Liver (tissue), 7 donors: ENCODE measurements at regions not wholly inside any gene's neighbourhood (a gene's known extent, or its start where the extent isn't known, plus 50 kb on each side); places are given as distances from the start of the nearest gene placed in this dataset.

Experiments used
- DNase-seq: peaks from one replicate; pipeline ENCODE4 v3.0.0-alpha.2; 2017; ENCODE audit warnings: low spot score
- H3K27ac ChIP-seq, 2 donors: one replicate each; pipeline ENCODE4 v1.7.0; 2013; ENCODE audit warnings: inconsistent platforms in 2 of 2, low read length in 2 of 2, control low read depth in 1 of 2, low read depth in 1 of 2, mild to moderate bottlenecking in 1 of 2
- H3K27me3 ChIP-seq, 4 donors: one replicate each; pipeline versions ENCODE4 v1.6.1 to v1.7.0; 2013; ENCODE audit warnings: low read length in 3 of 4, inconsistent platforms in 1 of 4, mild to moderate bottlenecking in 1 of 4, moderate library complexity in 1 of 4; ENCODE audit not compliant: control insufficient read depth in 4 of 4, insufficient read depth in 4 of 4
- H3K36me3 ChIP-seq, 4 donors: one replicate each; pipeline versions ENCODE4 v1.6.1 to v1.7.0; 2013; ENCODE audit warnings: low read length in 3 of 4, mild to moderate bottlenecking in 3 of 4, low read depth in 1 of 4, moderate library complexity in 1 of 4; ENCODE audit not compliant: control insufficient read depth in 4 of 4, insufficient read depth in 3 of 4
- H3K4me1 ChIP-seq, 4 donors: one replicate each; pipeline versions ENCODE4 v1.6.1 to v1.7.0; 2013; ENCODE audit warnings: low read length in 3 of 4, mild to moderate bottlenecking in 3 of 4, moderate library complexity in 1 of 4; ENCODE audit not compliant: control insufficient read depth in 4 of 4, insufficient read depth in 4 of 4
- H3K4me3 ChIP-seq, 3 donors: one replicate each; pipeline versions ENCODE4 v1.6.1 to v1.7.0; 2013; ENCODE audit warnings: low read length in 3 of 3, control low read depth in 1 of 3, low read depth in 1 of 3, mild to moderate bottlenecking in 1 of 3
- H3K9ac ChIP-seq, 2 donors: one replicate each; pipeline ENCODE4 v1.7.0; 2013; ENCODE audit warnings: low read length in 2 of 2, mild to moderate bottlenecking in 2 of 2, moderate library complexity in 2 of 2, control low read depth in 1 of 2, low read depth in 1 of 2
- H3K9me3 ChIP-seq, 4 donors: one replicate each; pipeline versions ENCODE4 v1.6.1 to v1.7.0; 2013; ENCODE audit warnings: low read length in 3 of 4; ENCODE audit not compliant: control insufficient read depth in 4 of 4
- EGR1 ChIP-seq, 2 donors: IDR thresholded peaks; 2 replicates each; pipeline ENCODE4 v1.6.1; 2016 to 2018; ENCODE audit warnings: antibody characterized with exemption in 2 of 2, low read depth in 2 of 2
- FOXA2 ChIP-seq: IDR thresholded peaks from 2 replicates; pipeline ENCODE4 v1.6.1; 2016; ENCODE audit warnings: antibody characterized with exemption
- GABPA ChIP-seq, 2 donors: IDR thresholded peaks in 1 of 2; conservative IDR thresholded peaks in 1 of 2; 2 replicates each; pipeline ENCODE4 v1.6.1; 2016; ENCODE audit warnings: antibody characterized with exemption in 2 of 2, mild to moderate bottlenecking in 1 of 2, moderate library complexity in 1 of 2
- HNF4A ChIP-seq, 2 donors: conservative IDR thresholded peaks; 2 replicates each; pipeline ENCODE4 v1.6.1; 2016; ENCODE audit warnings: antibody characterized with exemption in 2 of 2, mild to moderate bottlenecking in 2 of 2
- JUND ChIP-seq, 2 donors: IDR thresholded peaks; 2 replicates each; pipeline ENCODE4 v1.6.1; 2016; ENCODE audit warnings: antibody characterized with exemption in 2 of 2
- NR2F2 ChIP-seq: IDR thresholded peaks from 2 replicates; pipeline ENCODE4 v1.6.1; 2016; ENCODE audit warnings: antibody characterized with exemption
- REST ChIP-seq: IDR thresholded peaks from 2 replicates; pipeline ENCODE4 v1.6.1; 2016; ENCODE audit warnings: antibody characterized with exemption, mild to moderate bottlenecking
- RXRA ChIP-seq, 2 donors: IDR thresholded peaks; 2 replicates each; pipeline ENCODE4 v1.6.1; 2017 to 2018; ENCODE audit warnings: antibody characterized with exemption in 2 of 2, mild to moderate bottlenecking in 1 of 2
- SP1 ChIP-seq: IDR thresholded peaks from 2 replicates; pipeline ENCODE4 v1.6.1; 2018; ENCODE audit warnings: antibody characterized with exemption, mild to moderate bottlenecking
- YY1 ChIP-seq: IDR thresholded peaks from 2 replicates; pipeline ENCODE4 v1.6.1; 2016; ENCODE audit warnings: antibody characterized with exemption, mild to moderate bottlenecking
- ZBTB33 ChIP-seq: IDR thresholded peaks from 2 replicates; pipeline ENCODE4 v1.6.1; 2016; ENCODE audit warnings: antibody characterized with exemption
- WGBS: extraction: QIAGEN DNeasy Blood & Tissue Kit; methylation state at CpG from one replicate; pipeline ENCODE4 v1.1.7; 2013; 5-methylcytosine and 5-hydroxymethylcytosine counted together
- TF ChIP-seq, protein P1 (sequence below): IDR thresholded peaks from 2 replicates; pipeline ENCODE4 v1.6.1; 2016; ENCODE audit warnings: antibody characterized with exemption
- TF ChIP-seq, protein P2 (sequence below): IDR thresholded peaks from 2 replicates; pipeline ENCODE4 v1.6.1; 2016; ENCODE audit warnings: antibody characterized with exemption
- donor health status: healthy.
- donor health status: healthy.
- donor health status: healthy.
- donor health status: healthy.

- no peak overlapping the region for H3K9ac ChIP-seq
- DNase-seq = no peak
- no peaks in the 10 kb centered on the region for H3K27me3 ChIP-seq
- no peaks in the 10 kb centered on the region for H3K9me3 ChIP-seq
- H3K4me3 ChIP-seq = no peak overlapping the region
- peaks cover 9 to 40% (median 34%) of the 10 kb centered on the region in 4 donors for H3K4me1 ChIP-seq
- TF ChIP-seq FOXA2 (no peak), GABPA (IDR thresholded peaks at IDR 0.05 in 1 of 2, conservative IDR thresholded peaks at IDR 0.05 in 1 of 2) (no peak), REST (no peak), ZBTB33 (no peak), YY1 (no peak), JUND (IDR thresholded peaks at IDR 0.05) (no peak), RXRA (IDR thresholded peaks at IDR 0.05) (no peak), NR2F2 (no peak), HNF4A (conservative IDR thresholded peaks at IDR 0.05) (no peak)
- TF ChIP-seq, protein P1, sequence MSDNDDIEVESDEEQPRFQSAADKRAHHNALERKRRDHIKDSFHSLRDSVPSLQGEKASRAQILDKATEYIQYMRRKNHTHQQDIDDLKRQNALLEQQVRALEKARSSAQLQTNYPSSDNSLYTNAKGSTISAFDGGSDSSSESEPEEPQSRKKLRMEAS = no peak
- TF ChIP-seq, protein P2, sequence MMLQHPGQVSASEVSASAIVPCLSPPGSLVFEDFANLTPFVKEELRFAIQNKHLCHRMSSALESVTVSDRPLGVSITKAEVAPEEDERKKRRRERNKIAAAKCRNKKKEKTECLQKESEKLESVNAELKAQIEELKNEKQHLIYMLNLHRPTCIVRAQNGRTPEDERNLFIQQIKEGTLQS = no peak
- no peaks in the 10 kb centered on the region for H3K36me3 ChIP-seq
- H3K27ac ChIP-seq = no peak overlapping the region
- WGBS = 91% methylated on average over 20 of the region's 20 CpGs
Measured at GRCh38 chr4:3829211-3829955, 63.2 kb downstream of the ADRA2C start.

- Histone ChIP-seq H3K9me3 (no peaks in the 10 kb centered on the region), H3K9ac (no peak overlapping the region), H3K36me3 (no peaks in the 10 kb centered on the region), H3K27ac (no peak overlapping the region), H3K27me3 (no peaks in the 10 kb centered on the region), H3K4me1 (peaks cover 9 to 40% (median 34%) of the 10 kb centered on the region in 4 donors), H3K4me3 (no peak overlapping the region)
- WGBS = 87% methylated on average over 19 of the region's 19 CpGs
- TF ChIP-seq REST (no peak), EGR1 (IDR thresholded peaks at IDR 0.05; ENCODE audit: low read depth in 2 of 2) (no peak), SP1 (no peak), HNF4A (conservative IDR thresholded peaks at IDR 0.05) (no peak)
- TF ChIP-seq, protein P2 = no peak
- DNase-seq = no peak
Measured at GRCh38 chr4:3829956-3830773, 64.0 kb downstream of the ADRA2C start.
